HG02642 (cell line): ENCODE measurements at regions not wholly inside any gene's neighbourhood (a gene's known extent, or its start where the extent isn't known, plus 50 kb on each side); places are given as distances from the start of the nearest gene placed in this dataset.
"Not testable (repeated sequence)": the region's sequence is repeated elsewhere in the genome, so short reads cannot be mapped to it uniquely, and the experiment has no call there.

ENCODE experiments used
- ATAC-seq: cut with Tn5 transposase; IDR thresholded peaks from one replicate; pipeline ENCODE4 v1.9.1; 2021; ENCODE audit warnings: mild to moderate bottlenecking; ENCODE audit not compliant: unreplicated experiment, poor library complexity

DNA sequence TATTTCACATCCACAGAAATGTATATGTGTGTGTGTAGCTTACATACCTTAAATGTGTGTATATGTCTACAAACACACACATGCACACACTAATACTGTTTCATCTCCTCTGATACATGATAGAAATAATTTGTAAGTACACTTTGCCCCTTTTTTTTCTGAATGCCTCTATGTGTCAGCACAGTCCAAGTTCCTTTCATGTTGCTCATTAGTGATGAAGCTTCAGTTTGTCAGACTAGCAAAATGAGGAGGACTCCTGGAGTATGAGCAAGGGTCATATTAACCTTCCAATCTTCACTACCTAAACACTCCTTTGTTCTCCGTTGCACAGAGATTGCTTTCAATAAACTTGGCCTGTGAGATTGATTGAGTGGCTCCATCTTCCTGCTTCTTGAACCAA is 935.4 kb downstream of the MRPL39 start:
- no peak for ATAC-seq

DNA sequence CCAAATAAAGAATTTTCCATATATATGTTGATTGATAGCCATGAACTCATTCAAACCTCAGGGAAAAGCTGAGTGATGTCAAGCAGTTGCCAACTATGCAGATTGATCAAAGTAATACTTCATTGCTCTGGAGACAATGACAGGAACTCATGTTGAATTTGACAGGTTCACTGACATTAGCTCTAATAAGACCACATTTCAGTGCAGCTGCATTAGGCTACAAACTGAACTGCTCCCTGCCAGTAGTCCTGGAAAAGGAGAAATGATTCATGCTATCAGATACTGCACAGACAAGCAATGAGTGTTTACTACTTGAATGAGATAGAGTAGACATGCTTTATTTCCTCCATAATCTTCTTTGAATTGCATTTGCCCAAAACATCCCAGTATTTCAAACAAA is 948.4 kb downstream of the MRPL39 start:
- no peak for ATAC-seq

DNA sequence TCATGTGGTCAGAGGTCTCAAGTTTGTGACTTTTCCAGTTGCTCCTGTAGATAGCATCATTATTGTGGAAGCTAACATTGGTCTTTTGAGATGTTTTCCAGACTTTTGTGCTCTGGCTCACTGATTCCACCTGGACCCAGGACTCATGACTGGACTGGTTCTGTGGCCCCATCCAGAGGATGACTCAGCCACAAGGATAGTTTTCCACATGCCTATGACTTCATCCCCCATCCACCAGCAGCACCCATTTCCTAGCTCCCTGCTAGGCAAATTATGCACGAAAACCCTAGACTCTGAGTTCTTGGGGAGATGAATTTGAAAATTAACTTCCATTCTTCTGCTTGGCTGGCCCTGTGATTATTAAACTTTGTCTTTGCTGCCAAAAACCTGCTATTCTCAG is 949.3 kb downstream of the MRPL39 start:
- no peak for ATAC-seq

- ATAC-seq: no peak
These were observed 957.6 kb downstream of the MRPL39 start for GRCh38 chr21:24649691-24650090.

- no peak for ATAC-seq
These were observed 970.6 kb downstream of the MRPL39 start for GRCh38 chr21:24636696-24637095.

DNA sequence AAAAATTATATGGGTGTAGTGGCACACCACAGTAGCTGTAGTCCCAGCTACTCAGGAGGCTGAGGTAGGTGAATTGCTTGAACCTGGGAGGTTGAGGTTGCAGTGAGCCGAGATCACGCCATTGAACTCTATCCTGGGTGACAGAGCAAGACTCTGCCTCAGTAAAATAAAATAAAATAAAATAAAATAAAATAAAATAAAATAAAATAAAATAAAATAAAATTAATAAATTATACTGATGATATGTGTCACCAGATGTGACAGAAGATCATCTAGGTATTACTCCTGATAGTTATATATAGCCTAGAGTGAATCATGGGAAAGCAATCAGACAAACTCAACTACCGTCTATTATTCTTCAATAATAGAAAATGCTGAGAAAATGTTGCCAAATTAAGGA is 972.5 kb downstream of the MRPL39 start:
- ATAC-seq: no peak

- ATAC-seq: no peak
These were observed 978.7 kb downstream of the MRPL39 start for GRCh38 chr21:24628536-24628935.

GRCh38 chr21:24628046-24628445 is 979.2 kb downstream of the MRPL39 start:
- ATAC-seq: no peak

GRCh38 chr21:24617819-24618218 is 989.5 kb downstream of the MRPL39 start:
- ATAC-seq: no peak

GRCh38 chr21:24594082-24594481 is 1013.2 kb downstream of the MRPL39 start:
- ATAC-seq: no peak

DNA sequence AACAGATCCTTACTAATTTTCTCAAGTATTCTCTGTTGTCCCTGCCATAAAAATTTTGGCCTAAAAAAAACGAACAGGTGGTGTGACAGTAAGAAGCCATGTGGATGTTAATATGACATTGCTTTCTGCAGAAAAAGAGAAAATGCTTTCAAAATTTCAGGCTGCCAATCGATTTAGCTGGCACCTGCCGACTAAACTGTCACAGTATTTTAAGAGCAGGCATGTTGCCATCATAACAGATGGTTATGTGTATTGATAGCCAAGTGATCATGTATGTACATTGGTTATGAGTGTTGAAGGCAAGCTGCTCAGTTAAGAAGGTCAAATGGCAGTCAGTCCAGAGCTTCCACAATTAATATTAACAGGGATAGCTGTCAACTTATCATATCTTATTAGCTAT is 1017.0 kb downstream of the MRPL39 start:
- ATAC-seq: no peak

DNA sequence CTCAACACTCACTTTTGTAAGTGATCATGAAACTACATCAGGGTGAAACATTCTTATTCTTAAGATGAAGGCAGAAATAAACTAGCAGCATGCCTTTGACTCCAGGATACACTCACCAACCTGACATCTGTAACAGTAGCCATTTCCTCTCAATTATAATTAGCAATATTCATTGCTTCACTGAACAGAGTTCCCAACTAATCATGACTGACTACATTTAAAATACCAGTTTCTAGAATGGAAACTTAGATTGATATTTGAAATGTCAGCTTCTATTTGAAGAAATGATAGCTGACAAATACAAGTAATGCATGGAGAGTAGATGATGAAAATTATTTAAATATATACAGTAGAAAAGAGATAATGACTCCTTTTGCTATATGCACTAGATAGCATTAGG is 1023.8 kb downstream of the MRPL39 start:
- no peak for ATAC-seq

GRCh38 chr21:24577301-24577700 is 1030.0 kb downstream of the MRPL39 start:
- no peak for ATAC-seq

DNA sequence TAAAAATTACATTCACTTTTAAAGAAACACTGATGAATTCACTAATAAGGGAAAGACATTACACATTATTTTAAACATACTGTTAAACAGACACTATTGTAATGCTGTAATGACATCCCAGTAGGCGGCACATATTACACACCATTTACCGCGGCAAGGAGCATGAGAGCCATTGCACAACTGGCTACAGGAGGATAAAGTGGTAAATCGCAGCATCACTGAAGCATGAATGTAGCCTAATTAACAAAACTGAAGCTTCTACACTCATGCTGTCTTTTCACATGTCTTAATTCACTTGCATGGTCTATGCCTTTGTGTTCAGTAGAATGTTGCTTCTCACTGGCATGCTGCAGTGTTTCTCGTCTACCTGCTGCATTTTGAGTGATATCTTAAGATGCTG is 1046.0 kb downstream of the MRPL39 start:
- no peak for ATAC-seq

DNA sequence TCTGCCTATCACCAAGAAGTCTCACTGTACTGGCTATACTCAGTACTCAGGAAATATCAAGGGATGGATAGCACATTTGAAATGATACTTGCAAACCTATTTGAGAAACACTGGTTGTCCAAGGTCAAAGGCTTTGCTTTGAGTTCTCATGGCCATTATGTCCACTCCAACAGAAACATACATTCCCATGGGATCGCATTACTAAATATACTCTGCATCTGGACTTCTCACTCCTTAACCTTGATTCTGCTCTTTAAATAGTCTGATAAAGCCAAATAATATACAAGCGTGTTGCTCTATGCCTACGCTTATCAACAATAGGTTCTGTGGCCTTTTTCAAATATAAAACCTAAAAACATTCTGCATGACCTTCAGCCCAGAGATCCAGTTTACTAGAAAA is 1054.8 kb downstream of the MRPL39 start:
- no peak for ATAC-seq

GRCh38 chr21:24545807-24546361 is 1061.4 kb downstream of the MRPL39 start:
- no peak for ATAC-seq

GRCh38 chr21:24514081-24514733 is 1093.1 kb downstream of the MRPL39 start:
- no peak for ATAC-seq

GRCh38 chr21:24509131-24509530 is 1098.2 kb downstream of the MRPL39 start:
- no peak for ATAC-seq

GRCh38 chr21:24486973-24487372 is 1120.3 kb downstream of the MRPL39 start:
- no peak for ATAC-seq

GRCh38 chr21:24483361-24483760 is 1123.9 kb downstream of the MRPL39 start:
- not testable (repeated sequence) for ATAC-seq

DNA sequence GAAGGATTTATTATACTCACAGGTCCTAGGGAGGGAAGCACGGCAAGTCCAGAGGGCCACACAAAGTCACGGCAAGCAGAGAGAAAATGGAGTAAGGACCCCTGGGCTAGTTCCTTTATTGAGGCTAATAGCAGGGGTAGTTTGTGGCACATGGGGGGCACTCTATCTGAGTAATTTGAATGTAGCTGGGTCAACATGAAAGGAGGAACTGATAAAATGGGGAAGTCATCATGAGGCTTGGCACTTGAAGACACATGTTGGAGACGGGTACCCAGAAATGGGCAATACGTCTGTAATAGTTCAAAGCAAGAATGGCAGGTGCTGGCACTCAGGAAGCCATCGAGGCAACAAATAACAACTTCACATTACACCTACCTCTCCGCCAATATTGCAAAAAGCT is 1136.4 kb downstream of the MRPL39 start:
- ATAC-seq: no peak

- ATAC-seq: no peak
These were observed 1150.9 kb downstream of the MRPL39 start for GRCh38 chr21:24456358-24456757.
